ENCODE measurements at regions not wholly inside any gene's neighbourhood (a gene's known extent, or its start where the extent isn't known, plus 50 kb on each side); places are given as distances from the start of the nearest gene placed in this dataset.

- no peak overlapping the region for H3K4me3 Mint-ChIP-seq
- ATAC-seq (no peak), DNase-seq (no peak)
- Histone ChIP-seq H3K9me3 (ENCODE audit: control insufficient read depth, insufficient read depth, low read length) (no peaks in the 10 kb centered on the region), H3K27ac (ENCODE audit: low read length) (no peak overlapping the region), H3K36me3 (ENCODE audit: control insufficient read depth, insufficient read depth, low read length) (no peaks in the 10 kb centered on the region), H3K27me3 (ENCODE audit: control insufficient read depth, insufficient read depth, low read length) (no peaks in the 10 kb centered on the region), H3K4me3 (ENCODE audit: low read length) (no peak overlapping the region), H3K4me1 (ENCODE audit: control insufficient read depth, insufficient read depth, low read length) (no peaks in the 10 kb centered on the region)
- intact Hi-C loops (cut with micrococcal nuclease): no loop called here
- H3K9me3 Mint-ChIP-seq: no peaks in the 10 kb centered on the region
- no peak for TF ChIP-seq CTCF (IDR thresholded peaks at IDR 0.05)
- no peak overlapping the region for H3K27ac Mint-ChIP-seq
- no peaks in the 10 kb centered on the region for H3K27me3 Mint-ChIP-seq (ENCODE audit: low read depth in 2 of 2)
- H3K36me3 Mint-ChIP-seq: no peaks in the 10 kb centered on the region
- 78% methylated on average over 7 of the region's 7 CpGs for WGBS (ENCODE audit: insufficient coverage)
- no peaks in the 10 kb centered on the region for H3K4me1 Mint-ChIP-seq
Measured at GRCh38 chr2:15700599-15701340, 109.1 kb downstream of the DDX1 start.

- Mint-ChIP-seq H3K27me3 (ENCODE audit: low read depth in 2 of 2) (no peaks in the 10 kb centered on the region), H3K4me1 (no peaks in the 10 kb centered on the region), H3K9me3 (no peaks in the 10 kb centered on the region), H3K4me3 (no peak overlapping the region), H3K27ac (no peak overlapping the region), H3K36me3 (no peaks in the 10 kb centered on the region)
- H3K4me3 ChIP-seq (ENCODE audit: low read length): no peak overlapping the region
- intact Hi-C loops (cut with micrococcal nuclease): no loop called here
- H3K36me3 ChIP-seq (ENCODE audit: control insufficient read depth, insufficient read depth, low read length): no peaks in the 10 kb centered on the region
- TF ChIP-seq CTCF (IDR thresholded peaks at IDR 0.05): no peak
- H3K4me1 ChIP-seq (ENCODE audit: control insufficient read depth, insufficient read depth, low read length): no peaks in the 10 kb centered on the region
- WGBS (ENCODE audit: insufficient coverage): 89% methylated on average over 7 of the region's 11 CpGs
- DNase-seq (no peak), ATAC-seq (no peak)
- H3K9me3 ChIP-seq (ENCODE audit: control insufficient read depth, insufficient read depth, low read length): no peaks in the 10 kb centered on the region
- H3K27me3 ChIP-seq (ENCODE audit: control insufficient read depth, insufficient read depth, low read length): no peaks in the 10 kb centered on the region
- no peak overlapping the region for H3K27ac ChIP-seq (ENCODE audit: low read length)
Measured at GRCh38 chr2:15701341-15701907, 109.8 kb downstream of the DDX1 start.

GRCh38 chr2:15701991-15702390 is 110.3 kb downstream of the DDX1 start:
- Mint-ChIP-seq H3K36me3 (no peaks in the 10 kb centered on the region), H3K4me1 (no peaks in the 10 kb centered on the region), H3K9me3 (no peaks in the 10 kb centered on the region), H3K27ac (no peak overlapping the region), H3K27me3 (ENCODE audit: low read depth in 2 of 2) (no peaks in the 10 kb centered on the region), H3K4me3 (no peak overlapping the region)
- ATAC-seq (no peak), DNase-seq (no peak)
- H3K4me1 ChIP-seq (ENCODE audit: control insufficient read depth, insufficient read depth, low read length): no peaks in the 10 kb centered on the region
- no peak for TF ChIP-seq CTCF (IDR thresholded peaks at IDR 0.05)
- H3K4me3 ChIP-seq (ENCODE audit: low read length): no peak overlapping the region
- no peaks in the 10 kb centered on the region for H3K9me3 ChIP-seq (ENCODE audit: control insufficient read depth, insufficient read depth, low read length)
- no peaks in the 10 kb centered on the region for H3K27me3 ChIP-seq (ENCODE audit: control insufficient read depth, insufficient read depth, low read length)
- no peak overlapping the region for H3K27ac ChIP-seq (ENCODE audit: low read length)
- H3K36me3 ChIP-seq (ENCODE audit: control insufficient read depth, insufficient read depth, low read length): no peaks in the 10 kb centered on the region
- intact Hi-C loops (cut with micrococcal nuclease): no loop called here

GRCh38 chr2:15702452-15702851 is 110.8 kb downstream of the DDX1 start:
- no peak for DNase-seq
- H3K4me1 ChIP-seq (ENCODE audit: control insufficient read depth, insufficient read depth, low read length): no peaks in the 10 kb centered on the region
- no peaks in the 10 kb centered on the region for H3K36me3 ChIP-seq (ENCODE audit: control insufficient read depth, insufficient read depth, low read length)
- intact Hi-C loops (cut with micrococcal nuclease): no loop called here
- H3K36me3 Mint-ChIP-seq: no peaks in the 10 kb centered on the region
- H3K27ac Mint-ChIP-seq: no peak overlapping the region
- no peaks in the 10 kb centered on the region for H3K4me1 Mint-ChIP-seq
- no peak for ATAC-seq
- no peak for TF ChIP-seq CTCF (IDR thresholded peaks at IDR 0.05)
- 95% methylated on average over 3 of the region's 4 CpGs for WGBS (ENCODE audit: insufficient coverage)
- H3K9me3 ChIP-seq (ENCODE audit: control insufficient read depth, insufficient read depth, low read length): no peaks in the 10 kb centered on the region
- H3K27me3 Mint-ChIP-seq (ENCODE audit: low read depth in 2 of 2): no peaks in the 10 kb centered on the region
- H3K27ac ChIP-seq (ENCODE audit: low read length): no peak overlapping the region
- H3K9me3 Mint-ChIP-seq: no peaks in the 10 kb centered on the region
- no peaks in the 10 kb centered on the region for H3K27me3 ChIP-seq (ENCODE audit: control insufficient read depth, insufficient read depth, low read length)
- H3K4me3 ChIP-seq (ENCODE audit: low read length): no peak overlapping the region
- H3K4me3 Mint-ChIP-seq: no peak overlapping the region
